ENCODE measurements at regions not wholly inside any gene's neighbourhood (a gene's known extent, or its start where the extent isn't known, plus 50 kb on each side); places are given as distances from the start of the nearest gene placed in this dataset.

DNA sequence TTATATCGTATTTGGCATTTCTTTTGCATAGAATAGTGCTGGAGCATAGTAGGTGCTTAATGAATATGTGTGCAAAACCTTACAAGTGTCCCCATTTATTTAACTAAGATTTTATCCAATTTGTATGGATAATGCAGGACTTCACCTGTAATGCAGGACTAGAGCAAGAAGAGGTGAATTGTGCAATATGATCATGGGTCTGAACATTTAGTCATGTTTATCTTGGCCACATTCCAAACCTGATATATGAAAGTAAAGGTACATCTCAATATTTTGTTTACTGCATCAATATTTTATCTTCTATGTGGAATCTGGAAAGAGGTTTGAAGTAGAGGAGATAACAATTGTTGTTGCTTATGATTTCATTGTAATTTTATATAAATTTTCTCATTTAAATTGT is 1626.7 kb upstream of the B3GALT2 start:
- TF ChIP-seq, protein P1, sequence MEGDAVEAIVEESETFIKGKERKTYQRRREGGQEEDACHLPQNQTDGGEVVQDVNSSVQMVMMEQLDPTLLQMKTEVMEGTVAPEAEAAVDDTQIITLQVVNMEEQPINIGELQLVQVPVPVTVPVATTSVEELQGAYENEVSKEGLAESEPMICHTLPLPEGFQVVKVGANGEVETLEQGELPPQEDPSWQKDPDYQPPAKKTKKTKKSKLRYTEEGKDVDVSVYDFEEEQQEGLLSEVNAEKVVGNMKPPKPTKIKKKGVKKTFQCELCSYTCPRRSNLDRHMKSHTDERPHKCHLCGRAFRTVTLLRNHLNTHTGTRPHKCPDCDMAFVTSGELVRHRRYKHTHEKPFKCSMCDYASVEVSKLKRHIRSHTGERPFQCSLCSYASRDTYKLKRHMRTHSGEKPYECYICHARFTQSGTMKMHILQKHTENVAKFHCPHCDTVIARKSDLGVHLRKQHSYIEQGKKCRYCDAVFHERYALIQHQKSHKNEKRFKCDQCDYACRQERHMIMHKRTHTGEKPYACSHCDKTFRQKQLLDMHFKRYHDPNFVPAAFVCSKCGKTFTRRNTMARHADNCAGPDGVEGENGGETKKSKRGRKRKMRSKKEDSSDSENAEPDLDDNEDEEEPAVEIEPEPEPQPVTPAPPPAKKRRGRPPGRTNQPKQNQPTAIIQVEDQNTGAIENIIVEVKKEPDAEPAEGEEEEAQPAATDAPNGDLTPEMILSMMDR (IDR thresholded peaks at IDR 0.05; ENCODE audit: extremely low read depth, low read depth, low read length), result no peak
- H3K36me3 ChIP-seq (ENCODE audit: insufficient read depth, low read length), result no peaks in the 10 kb centered on the region
- no peaks in the 10 kb centered on the region for H4K20me1 ChIP-seq (ENCODE audit: insufficient read depth, low read length)
- no peak overlapping the region for H2AFZ ChIP-seq (ENCODE audit: low read length)
- no peak for DNase-seq (ENCODE audit: insufficient read length, low spot score, missing footprints)
- H3K4me3 ChIP-seq (ENCODE audit: insufficient read depth, low read length), result no peak overlapping the region
- no peak overlapping the region for H3K27ac ChIP-seq (ENCODE audit: low read depth, low read length)
- no peaks in the 10 kb centered on the region for H3K27me3 ChIP-seq (ENCODE audit: insufficient read depth, low read length)
- no peaks in the 10 kb centered on the region for H3K79me2 ChIP-seq (ENCODE audit: insufficient read depth, low read length)
- no peaks in the 10 kb centered on the region for H3K9me3 ChIP-seq (ENCODE audit: low read depth, low read length)
- no peak overlapping the region for H3K4me2 ChIP-seq (ENCODE audit: insufficient read depth, low read length)
- H3K4me1 ChIP-seq (ENCODE audit: insufficient read depth, low read length), result no peaks in the 10 kb centered on the region

DNA sequence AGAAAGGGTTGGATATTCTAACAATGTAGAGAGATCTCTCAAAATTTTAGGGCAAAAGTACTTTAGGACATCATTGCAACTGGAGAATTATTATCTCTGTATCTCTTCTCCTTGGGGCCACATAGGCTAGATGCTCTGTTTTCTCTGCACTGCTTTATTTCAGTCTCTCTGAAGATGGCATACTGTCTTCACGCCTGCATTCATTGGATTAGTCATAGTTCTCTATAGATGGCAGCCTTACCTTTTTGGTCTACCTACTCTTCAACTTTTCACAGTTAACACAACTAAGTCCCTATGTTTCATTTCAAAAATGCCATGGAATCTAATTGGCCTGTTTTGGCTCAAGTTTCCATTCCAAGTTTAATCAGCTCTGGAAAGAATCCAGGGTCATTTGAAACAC is 1623.3 kb upstream of the B3GALT2 start:
- TF ChIP-seq, protein P1 (IDR thresholded peaks at IDR 0.05; ENCODE audit: extremely low read depth, low read depth, low read length), result no peak
- no peaks in the 10 kb centered on the region for H3K4me1 ChIP-seq (ENCODE audit: insufficient read depth, low read length)
- no peak overlapping the region for H3K27ac ChIP-seq (ENCODE audit: low read depth, low read length)
- H4K20me1 ChIP-seq (ENCODE audit: insufficient read depth, low read length), result no peaks in the 10 kb centered on the region
- no peaks in the 10 kb centered on the region for H3K9me3 ChIP-seq (ENCODE audit: low read depth, low read length)
- no peak overlapping the region for H2AFZ ChIP-seq (ENCODE audit: low read length)
- no peak overlapping the region for H3K4me2 ChIP-seq (ENCODE audit: insufficient read depth, low read length)
- no peaks in the 10 kb centered on the region for H3K79me2 ChIP-seq (ENCODE audit: insufficient read depth, low read length)
- no peaks in the 10 kb centered on the region for H3K27me3 ChIP-seq (ENCODE audit: insufficient read depth, low read length)
- no peak for DNase-seq (ENCODE audit: insufficient read length, low spot score, missing footprints)
- no peak overlapping the region for H3K4me3 ChIP-seq (ENCODE audit: insufficient read depth, low read length)
- no peaks in the 10 kb centered on the region for H3K36me3 ChIP-seq (ENCODE audit: insufficient read depth, low read length)

DNA sequence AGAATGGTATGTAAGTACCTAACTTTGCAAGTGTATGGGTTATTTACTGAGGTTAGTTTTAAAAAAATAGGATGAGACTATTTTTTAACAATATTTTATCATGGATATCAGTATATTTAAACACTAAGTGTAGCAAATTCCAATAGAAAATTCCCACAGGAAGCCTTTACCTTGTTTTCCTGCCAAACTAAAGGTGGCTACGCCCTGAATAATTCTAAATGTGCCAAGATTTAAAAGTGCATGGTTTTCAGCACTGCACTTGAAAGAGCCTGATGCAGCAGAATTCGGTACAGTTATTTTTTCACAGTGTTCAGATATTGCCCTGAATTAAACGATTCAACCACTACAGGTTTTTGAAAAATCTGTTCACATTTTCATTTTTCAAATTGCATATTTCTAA is 1622.8 kb upstream of the B3GALT2 start:
- H3K4me2 ChIP-seq (ENCODE audit: insufficient read depth, low read length), result no peak overlapping the region
- H2AFZ ChIP-seq (ENCODE audit: low read length), result no peak overlapping the region
- no peak overlapping the region for H3K27ac ChIP-seq (ENCODE audit: low read depth, low read length)
- no peak for DNase-seq (ENCODE audit: insufficient read length, low spot score, missing footprints)
- H3K79me2 ChIP-seq (ENCODE audit: insufficient read depth, low read length), result no peaks in the 10 kb centered on the region
- H3K27me3 ChIP-seq (ENCODE audit: insufficient read depth, low read length), result no peaks in the 10 kb centered on the region
- no peaks in the 10 kb centered on the region for H3K9me3 ChIP-seq (ENCODE audit: low read depth, low read length)
- no peaks in the 10 kb centered on the region for H4K20me1 ChIP-seq (ENCODE audit: insufficient read depth, low read length)
- no peak overlapping the region for H3K4me3 ChIP-seq (ENCODE audit: insufficient read depth, low read length)
- TF ChIP-seq, protein P1 (IDR thresholded peaks at IDR 0.05; ENCODE audit: extremely low read depth, low read depth, low read length), result no peak
- H3K36me3 ChIP-seq (ENCODE audit: insufficient read depth, low read length), result no peaks in the 10 kb centered on the region
- H3K4me1 ChIP-seq (ENCODE audit: insufficient read depth, low read length), result no peaks in the 10 kb centered on the region

DNA sequence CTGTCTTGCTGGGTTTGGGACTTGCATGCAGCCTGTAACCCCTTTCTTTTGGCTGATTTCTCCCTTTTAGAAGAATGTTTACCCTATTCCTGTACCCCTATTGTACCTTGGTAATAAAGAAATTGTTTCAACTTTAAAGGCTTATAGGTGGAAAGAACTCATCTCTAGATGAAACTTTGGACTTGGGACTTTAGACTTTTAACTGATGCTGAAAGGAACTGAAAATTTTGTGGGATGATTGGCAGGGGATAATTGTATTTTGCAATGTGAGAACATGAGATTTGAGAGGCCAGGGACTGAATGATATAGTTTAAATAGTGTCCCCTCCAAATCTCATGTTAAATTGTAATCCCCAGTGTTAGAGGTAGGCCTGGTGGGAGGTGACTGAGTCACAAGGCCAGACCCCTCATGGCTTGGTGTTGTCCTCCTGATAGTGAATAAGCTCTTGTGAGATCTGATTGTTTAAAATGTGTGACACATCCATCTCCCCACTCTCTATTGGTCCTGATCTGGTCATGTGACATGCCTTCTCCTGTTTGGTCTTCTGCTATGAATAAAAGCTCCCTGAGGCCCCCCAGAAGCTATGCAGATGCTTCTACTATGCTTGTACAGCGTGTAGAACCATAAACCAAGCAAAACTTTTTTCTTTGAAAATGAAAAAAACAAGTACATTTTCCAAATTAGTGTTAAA is 1621.3 kb upstream of the B3GALT2 start:
- Histone ChIP-seq H3K79me2 (ENCODE audit: insufficient read depth, low read length) (no peaks in the 10 kb centered on the region), H2AFZ (ENCODE audit: low read length) (no peak overlapping the region), H3K36me3 (ENCODE audit: insufficient read depth, low read length) (no peaks in the 10 kb centered on the region), H3K27ac (ENCODE audit: low read depth, low read length) (no peak overlapping the region), H3K9me3 (ENCODE audit: low read depth, low read length) (no peaks in the 10 kb centered on the region), H4K20me1 (ENCODE audit: insufficient read depth, low read length) (no peaks in the 10 kb centered on the region), H3K4me2 (ENCODE audit: insufficient read depth, low read length) (no peak overlapping the region), H3K4me1 (ENCODE audit: insufficient read depth, low read length) (no peaks in the 10 kb centered on the region), H3K4me3 (ENCODE audit: insufficient read depth, low read length) (no peak overlapping the region), H3K27me3 (ENCODE audit: insufficient read depth, low read length) (no peaks in the 10 kb centered on the region)
- TF ChIP-seq, protein P1 (IDR thresholded peaks at IDR 0.05; ENCODE audit: extremely low read depth, low read depth, low read length), result no peak
- no peak for DNase-seq (ENCODE audit: insufficient read length, low spot score, missing footprints)

All from osteoblast (primary cell).